ENCODE measurements at regions not wholly inside any gene's neighbourhood (a gene's known extent, or its start where the extent isn't known, plus 50 kb on each side); places are given as distances from the start of the nearest gene placed in this dataset.
"Not testable (repeated sequence)": the region's sequence is repeated elsewhere in the genome, so short reads cannot be mapped to it uniquely, and the experiment has no call there.

DNA sequence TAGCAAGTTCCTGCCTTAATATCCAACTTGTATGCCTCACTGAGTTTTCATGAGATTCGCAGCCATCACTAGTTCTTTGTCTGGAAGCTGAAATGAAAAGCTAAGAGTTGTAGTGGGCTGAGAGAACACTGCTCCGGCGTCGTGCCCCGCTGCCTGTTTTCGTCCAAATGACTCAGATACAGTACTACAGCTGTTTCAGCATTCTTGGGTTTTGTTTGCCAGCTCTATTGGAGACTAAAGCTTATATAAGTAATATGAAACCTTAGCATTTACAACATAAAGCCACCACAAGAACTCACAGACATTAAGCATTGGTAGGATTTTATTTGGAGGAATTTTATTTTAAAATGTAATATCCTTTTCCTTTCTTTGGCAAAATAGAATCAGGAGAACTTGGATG lies 299.7 kb downstream of the DLEU7 start:
- DNase-seq: no peak

DNA sequence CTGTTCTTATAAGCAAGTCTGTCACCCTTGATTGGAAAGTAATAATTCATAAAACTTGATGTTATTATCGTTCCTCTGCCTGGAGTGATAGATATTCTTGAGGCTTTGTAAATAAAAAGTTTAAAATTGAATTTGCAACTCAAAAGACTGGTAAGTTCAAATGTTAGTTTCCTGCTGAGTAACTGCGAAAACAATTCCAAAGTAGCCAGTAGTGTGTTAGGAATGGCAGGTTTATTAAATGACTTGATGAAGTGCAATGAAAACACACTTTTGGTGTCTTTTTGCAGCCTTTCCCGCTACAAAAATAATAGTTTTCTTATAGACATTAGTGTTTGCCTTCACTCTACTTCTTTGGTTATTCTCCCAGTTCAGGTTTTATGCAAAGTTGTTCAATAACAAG lies 299.3 kb downstream of the DLEU7 start:
- no peak for DNase-seq

DNA sequence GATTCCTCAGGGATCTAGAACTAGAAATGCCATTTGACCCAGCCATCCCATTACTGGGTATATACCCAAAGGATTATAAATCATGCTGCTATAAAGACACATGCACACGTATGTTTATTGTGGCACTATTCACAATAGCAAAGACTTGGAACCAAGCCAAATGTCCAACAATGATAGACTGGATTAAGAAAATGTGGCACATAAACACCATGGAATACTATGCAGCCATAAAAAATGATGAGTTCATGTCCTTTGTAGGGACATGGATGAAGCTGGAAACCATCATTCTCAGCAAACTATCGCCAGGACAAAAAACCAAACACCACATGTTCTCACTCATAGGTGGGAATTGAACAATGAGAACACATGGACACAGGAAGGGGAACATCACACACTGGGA lies 296.3 kb downstream of the DLEU7 start:
- not testable (repeated sequence) for DNase-seq

DNA sequence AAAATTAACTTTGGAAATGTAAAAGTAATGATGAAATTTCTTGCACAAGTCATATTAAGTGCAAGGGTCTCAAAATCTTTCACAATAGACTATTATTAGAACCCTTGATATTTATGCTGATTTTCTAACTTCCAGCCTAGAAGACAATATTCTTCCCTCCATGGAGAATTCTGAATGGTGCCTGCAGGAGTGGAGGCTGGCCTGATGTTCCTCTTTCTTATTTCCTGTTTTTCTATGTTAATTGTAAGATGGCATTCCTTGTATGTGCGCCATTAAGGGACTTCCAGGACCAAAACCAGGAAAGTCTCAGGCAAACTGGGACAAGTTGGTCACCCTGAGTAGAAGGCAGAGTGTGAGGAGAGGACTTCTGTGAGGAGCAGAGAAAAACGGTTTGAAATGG lies 294.9 kb downstream of the DLEU7 start:
- DNase-seq: no peak

DNA sequence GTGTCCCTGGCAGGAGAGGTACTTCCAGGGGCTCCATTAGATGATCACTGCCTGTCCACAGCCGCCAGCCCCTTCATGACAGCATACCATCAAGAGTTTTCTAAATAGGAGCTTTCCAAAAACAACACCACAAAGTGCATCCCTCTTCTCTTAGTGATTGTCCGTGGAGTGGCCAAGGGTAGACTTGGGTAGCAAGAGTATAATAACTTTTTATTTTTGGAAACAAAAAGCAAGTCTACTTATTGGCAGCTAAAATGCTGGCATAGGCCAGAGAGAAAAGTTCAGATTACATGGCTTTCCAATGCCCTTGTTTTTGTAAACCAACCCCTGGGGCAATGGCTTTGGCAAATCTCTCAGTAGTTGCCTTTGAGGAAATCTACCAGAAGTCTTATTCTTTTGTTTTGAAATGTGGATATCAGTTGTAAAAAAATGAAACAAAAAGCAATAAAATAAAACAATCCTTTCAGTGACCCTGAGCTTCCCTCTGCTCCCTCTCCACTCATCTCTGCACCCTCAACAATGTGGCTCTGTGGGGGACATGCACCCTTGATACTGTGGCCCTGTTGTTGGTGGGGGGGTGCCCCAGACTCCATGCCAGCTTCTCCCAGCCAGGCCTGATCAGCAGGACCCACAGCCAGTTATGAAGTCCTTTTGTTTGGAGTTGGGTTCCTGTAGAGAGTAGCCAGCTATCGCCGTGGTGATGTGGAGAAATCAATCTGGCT lies 294.1 kb downstream of the DLEU7 start:
- DNase-seq: no peak

DNA sequence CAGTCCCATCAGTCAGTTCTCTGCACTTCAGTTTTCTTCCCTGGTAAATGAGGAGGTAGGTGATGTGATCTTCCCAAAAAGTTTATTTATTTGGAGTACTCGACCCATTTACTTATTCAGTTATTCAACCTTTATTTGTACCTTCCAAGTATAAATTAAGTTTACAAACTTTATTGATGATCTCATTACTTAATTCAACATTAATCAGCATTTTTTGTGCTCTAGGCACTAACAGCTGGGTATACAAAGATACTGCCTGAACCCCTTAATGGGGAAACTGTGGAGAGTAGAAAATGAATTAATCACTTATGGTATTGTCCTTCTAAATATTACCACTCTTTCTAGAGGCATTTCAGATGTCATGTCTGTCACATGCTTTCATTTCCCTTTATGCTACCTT lies 293.3 kb downstream of the DLEU7 start:
- DNase-seq: no peak

DNA sequence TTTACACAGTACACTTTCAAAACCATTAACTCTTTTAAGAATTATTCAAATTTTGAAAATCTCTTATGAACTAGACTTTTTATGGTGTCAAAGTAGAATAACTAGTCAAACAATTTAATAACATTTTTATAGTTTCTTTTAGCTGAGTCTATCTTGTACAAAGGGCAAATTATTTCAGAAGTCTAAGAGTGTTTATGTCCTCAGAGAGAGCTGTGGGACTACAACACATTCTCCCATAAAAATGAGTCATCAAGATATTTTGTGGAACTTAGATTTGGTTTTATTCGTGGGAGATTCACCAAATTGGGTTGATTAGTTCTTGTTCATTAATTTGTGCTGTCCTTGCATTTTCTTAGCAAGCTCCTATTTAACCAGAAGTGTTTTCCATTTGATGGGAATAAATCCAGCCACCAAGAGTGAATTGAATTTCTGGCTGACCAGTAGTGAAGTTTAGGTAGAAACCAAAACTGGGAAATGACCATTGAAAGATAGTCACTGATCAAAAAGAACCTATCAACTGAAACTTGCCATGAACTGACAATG lies 291.0 kb downstream of the DLEU7 start:
- no peak for DNase-seq

DNA sequence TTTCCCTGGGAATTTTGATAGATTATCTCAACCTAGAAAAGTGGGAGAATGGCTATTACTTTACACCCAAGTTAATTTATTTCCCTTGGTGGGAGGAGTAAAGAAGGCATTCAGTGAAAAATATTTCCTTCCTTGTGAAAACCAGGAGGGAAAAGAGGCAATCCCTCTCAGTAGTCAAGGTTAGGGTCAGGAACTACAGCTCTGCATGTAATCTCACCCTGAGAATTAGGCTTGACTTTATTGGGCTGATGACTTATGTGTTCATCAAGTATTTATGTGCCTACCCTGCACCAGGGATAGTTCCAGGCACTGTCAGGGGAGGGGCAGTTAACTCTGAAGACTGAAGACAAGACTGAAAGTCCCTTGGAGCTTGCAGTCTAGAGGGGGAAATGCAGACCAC lies 281.8 kb downstream of the DLEU7 start:
- no peak for DNase-seq

DNA sequence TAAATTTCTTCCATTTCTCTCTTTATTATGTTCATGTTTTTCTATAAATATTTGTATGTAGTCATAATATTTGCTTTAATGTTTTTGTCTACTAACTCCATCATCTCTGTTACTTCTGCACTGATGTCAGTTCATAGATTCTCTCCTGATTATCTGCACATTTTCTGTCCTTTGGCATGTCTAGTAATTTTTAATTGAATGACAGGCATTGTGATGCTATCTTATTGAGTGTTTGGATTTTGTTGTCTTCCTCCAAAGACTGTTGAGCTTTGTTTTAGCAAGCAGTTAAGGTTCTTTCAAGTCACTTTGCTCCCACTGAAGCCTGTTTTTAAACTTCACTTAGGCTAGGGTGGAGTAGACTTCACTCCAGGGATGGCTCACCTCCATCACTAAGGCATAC lies 276.8 kb downstream of the DLEU7 start:
- no peak for DNase-seq

DNA sequence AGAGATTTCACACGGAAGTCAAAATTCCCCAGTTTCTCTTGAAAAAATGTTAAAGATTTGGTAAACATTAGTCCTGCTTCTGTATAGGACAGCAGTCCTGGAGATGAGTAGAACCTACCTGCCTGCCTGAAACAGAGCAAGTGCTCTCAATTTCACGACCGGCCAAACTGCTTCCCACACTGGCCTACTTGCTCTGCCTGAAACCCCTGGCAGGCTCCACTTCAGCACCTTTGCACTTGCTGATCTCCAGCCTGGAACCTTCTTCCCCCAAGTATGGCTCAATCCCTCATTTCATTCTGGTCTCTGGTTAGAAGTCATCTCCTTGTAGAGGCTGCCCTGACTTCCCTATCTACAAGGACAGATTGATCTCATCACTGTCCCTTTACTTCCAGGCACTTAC lies 271.4 kb downstream of the DLEU7 start:
- DNase-seq: no peak

DNA sequence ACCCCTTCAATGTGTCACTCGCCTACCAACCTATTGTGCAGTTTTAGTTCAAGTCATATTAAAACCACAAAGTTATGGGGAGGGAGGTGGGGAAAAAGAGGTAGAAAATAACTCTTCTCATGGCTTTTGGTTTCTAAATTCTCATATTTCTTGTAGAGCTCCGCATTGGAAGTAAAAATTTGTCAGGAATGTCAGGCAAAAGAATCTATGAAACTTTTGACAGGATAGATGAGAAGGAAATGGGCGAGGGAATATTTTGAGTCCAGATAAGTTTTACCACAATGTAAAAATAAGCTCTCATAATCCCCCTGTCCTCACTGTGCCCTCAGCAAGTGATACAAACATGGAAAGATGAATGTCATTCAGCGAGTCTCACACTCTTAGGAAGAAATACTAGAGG lies 270.4 kb downstream of the DLEU7 start:
- no peak for DNase-seq

DNA sequence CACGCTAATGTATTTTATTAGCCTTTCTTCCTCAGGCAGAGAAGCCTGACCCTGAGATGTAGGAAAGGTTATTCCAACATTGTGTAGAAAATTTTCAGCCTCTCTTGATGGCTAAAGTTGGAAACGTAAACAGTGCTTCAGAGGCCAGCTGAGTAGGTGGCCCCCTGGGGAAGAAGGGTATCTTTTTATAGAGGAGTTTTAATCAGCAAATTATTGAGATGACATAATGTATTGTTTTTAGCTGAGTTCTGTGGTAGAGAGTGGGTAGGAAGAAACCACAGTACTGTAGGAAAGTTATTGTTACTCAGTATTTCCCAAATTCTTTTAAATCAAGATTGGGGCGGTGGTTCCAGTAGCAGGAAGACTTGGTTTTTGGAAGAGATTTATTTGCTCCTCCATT lies 268.8 kb downstream of the DLEU7 start:
- DNase-seq: no peak

DNA sequence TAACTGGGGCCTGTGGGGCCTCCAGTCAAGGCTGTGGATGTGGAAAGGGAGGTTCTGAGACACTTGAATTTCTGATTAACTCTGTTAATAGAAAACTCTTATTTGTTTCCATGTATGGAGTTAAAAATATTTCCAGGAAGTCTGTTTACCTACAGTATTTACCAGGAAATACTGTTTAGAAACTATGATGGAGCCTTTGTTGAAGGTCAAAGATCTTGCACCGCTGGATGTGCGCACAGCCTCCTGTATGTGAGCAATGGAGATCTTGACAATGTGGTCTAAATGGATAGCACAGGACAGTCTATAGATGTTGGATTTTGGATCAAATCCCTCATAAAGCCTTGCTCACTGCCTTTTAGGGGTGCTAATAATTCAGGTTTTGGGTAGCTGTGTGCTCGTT lies 268.4 kb downstream of the DLEU7 start:
- no peak for DNase-seq

DNA sequence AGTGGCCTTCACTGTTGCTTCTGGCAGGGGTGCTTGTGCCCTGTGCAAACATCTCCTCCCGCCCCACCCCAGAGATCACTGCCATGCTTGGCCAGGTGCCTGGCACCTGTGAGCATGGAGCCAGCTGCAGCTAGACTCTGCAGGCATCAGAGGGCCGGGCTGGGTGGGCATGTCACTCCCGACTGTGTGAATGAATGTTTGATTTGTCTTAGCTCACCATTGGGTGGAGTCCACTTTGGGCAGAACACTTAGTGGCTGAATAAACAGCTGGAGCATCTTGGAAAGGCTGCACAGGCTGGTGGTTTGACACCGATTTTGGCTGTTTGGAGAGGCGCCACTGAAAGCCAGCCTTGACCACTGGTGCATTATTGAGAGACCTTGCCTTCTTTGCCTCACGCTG lies 267.3 kb downstream of the DLEU7 start:
- no peak for DNase-seq

DNA sequence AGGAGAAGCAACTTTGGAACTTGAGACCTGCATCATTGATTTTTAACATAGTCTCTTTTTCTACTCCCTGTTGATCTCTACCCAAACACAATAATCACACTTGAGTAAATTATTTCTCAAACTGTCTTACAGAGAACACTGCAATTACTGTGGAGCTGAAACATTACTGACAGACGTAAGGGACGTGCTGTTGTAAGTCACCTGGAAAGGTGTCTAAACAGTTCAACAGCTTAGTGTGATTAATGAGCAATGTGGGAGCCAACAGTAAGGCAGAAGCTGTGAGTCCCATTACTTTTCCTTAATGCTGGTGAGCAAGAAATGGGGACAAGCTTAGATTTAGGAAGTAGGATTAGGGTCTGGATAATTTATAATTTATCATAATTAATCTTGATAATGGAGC lies 265.7 kb downstream of the DLEU7 start:
- DNase-seq: no peak

DNA sequence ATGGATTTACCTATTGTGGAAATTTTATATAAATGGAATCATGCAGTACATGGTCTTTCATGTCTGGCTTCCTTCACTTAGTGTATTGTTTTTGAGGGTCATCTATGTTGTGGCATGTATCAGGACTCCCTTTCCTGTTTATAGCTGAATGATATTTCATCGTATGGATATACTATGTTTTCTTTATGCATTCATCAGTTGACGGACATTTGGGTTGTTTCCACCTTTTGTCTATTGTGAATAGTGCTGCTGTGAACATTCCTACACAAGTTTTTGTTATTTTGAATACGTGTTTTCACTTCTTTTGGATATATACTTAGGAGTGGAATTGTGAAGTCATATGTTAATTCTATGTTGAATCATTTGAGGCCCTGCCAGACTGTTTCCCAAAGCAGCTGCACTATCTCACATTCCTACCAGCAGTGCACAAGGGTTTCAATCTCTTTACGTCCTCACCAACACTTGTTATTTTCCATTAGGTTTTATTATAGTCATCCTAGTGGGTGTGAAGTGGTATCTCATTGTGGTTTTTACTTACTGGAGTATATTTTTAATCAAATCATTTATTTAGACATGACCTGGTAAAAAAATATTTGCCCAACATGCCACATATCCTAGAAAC lies 262.7 kb downstream of the DLEU7 start:
- DNase-seq: no peak

DNA sequence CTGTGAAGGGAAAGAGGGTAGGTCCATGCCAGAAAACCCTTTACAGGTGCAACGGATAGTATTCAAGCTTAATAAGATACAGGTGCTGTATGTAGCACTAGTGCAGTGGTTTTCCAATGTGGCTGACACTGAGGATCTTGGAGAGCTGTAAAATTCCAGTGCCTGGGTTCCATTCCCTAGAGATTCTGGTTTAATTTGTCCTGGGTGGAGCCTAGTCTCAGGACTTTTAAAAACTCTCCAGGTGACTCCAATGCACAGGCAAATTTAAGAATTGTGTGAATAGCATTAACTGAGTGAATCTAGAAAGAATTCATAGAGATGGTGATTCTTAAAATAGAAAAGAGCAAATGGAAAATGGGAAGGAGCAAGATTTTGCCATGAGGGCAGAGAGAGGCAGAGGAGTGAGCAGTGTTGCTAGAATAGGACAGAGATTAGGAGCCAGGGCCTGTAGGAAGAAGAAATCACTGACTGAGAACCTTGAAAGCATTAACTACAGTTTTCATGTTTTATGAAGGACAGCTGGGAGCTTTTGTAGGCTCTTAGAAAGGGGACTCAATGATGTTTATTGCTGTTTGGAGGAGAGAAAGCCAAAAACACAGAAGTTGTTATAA lies 261.8 kb downstream of the DLEU7 start:
- DNase-seq: no peak

DNA sequence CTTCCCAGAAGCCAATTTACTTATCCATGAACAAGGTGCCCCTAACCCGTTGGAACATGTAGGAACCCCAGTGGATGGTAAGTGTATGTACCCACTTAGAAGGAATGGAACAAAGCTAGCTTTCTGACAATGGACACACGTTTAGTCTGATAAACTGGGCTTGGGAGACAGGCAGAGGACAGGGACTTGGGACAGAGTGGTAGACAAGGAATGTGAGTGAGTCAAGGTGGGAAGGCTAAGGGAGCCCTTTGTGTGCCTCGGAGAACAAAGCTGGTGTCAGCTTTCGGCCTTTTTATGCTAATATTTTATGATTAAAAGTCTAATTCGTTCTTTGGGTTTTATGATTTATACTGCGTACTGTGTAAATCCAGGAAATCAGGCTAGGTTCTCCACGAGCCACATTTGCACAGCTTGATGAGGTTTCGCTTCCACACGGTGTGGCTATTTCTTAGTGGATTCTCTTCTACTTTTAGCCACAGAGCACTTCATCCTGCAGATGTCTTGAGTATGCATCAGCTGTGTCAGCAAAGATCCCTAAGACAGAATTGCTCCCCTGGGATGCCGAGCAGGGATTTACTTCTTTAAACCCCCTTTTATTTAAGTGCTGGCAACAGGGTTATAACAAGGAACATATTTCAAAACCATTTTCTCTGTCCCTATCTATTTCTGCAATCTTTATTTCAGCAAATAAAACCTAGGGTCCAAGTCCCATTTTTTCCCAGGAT lies 258.5 kb downstream of the DLEU7 start:
- DNase-seq: no peak

DNA sequence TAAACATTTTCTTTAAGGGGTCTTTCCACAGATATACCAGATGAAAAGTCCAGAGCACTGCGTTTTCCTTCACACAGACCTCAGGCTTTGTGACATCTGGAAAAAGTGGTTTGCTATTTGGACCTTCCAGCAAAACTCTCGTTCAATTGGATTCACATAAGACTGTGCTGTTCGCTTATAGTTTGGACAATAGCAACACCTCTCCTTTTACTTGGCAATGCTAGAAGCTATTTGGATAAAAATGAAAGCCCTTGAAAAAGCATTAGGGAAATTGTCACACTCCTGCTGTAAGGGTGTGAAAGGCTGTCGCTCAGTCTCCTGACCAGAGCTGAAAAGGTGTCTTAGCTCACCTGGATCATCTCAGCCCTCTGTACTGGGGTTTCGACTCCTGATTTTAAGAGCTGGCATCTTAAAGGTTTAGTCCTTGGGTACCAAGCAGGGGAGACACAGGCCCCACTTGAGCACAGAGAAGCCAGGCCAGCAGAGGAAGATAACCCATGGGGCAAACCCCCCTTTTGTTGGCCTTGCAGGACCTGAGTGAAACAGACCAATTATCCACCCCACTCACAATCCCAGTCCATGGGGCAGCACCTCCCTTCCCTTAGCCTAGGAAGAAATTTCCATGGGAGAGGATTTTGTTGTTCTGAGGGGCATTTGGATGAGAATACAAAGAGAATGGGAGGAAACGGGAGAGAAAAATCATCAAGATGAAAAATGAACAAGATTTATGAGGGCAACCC lies 257.6 kb downstream of the DLEU7 start:
- no peak for DNase-seq

DNA sequence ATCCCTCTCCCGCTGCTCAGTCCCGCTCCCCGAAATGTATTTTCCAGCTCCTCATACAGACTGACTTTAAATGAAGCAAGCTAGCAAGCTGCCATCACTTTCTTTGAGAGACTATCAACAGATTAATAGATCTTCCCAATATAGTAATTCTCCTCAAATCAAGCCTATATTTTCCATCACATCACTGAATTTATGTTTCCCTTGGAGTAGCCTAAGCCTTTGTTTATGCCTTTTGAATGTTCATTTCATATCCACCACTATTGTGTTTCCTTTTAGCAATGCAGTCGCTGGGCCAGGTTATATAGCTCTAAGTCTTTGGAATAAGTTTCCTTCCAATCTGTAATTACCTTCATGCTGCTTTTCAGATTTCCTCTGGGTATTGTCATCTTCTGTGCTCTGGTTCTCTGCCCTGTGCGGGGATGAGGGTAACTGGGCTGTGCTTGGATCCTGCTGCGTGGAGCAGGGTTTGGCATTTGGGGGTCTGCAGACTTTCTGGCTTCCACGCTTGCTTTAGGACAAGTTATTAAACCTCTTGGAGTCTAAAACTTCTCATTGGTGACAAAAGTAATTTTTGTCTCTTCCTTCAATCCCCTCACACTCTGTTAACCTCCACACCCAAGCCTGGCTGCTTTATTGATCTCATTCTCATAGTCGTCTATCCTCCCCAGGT lies 256.9 kb downstream of the DLEU7 start:
- DNase-seq: no peak

DNA sequence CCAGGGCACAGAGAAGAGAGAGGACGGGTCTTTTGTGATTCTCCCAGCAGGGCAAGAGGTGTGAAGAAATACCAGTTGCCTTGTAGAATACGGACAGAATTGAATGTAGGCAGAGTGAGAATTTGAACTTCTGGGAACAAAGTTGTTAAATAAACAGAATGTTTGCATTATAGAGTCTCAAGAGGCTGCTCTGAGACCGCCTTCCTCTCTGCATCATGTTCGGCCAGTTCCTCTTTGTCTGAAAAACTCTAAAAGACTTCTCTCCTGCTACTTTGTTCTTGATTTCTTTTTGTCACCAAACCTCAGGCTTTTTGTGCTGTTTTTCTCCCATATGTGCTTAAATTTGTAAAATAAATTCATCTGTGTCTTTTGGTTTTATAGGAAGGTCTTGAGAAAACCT lies 256.4 kb downstream of the DLEU7 start:
- DNase-seq: no peak

DNA sequence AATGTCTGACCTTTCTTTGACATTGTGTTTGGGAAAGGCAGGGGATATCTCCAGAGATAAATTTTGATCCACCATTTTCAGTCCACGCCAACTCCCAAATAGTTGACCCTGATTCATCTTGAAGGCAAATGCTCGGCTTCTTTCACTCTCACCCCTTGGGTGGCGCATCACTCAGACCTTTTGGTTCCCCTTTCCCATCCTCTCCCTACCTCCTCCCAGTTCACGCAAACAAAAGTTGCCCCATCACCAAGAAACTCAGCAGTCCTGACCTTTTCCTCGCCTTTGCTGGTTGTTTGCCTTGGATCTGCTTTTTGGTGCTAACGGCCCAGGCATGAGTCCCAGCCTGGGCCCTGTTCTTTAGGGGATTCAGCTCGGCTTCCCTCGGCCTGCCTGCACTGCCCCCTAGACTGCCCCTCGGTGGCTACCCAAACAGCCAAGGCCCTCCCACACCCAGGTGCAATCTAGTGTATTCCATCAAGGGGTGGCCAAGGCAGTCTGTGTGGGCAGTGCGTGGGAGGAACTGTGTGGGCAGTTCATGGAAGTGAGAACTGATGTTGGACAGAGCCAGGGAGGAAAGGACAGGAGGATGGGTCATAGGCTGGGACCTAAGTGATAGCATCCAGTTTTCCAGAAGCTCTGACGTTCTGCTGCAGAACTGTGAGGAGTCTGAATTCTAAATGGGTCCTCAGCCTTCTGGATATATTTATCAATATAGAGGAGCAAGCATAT lies 255.7 kb downstream of the DLEU7 start:
- no peak for DNase-seq

All from NCI-H1930 (cell line).